Cardiac septum (tissue), 1 donor: ENCODE measurements at regions not wholly inside any gene's neighbourhood (a gene's known extent, or its start where the extent isn't known, plus 50 kb on each side); places are given as distances from the start of the nearest gene placed in this dataset.
"Not testable (repeated sequence)": the region's sequence is repeated elsewhere in the genome, so short reads cannot be mapped to it uniquely, and the experiment has no call there.

Experiments
- DNase-seq: peaks from one replicate; pipeline ENCODE4 v3.0.0-alpha.2; 2020; ENCODE audit warnings: low spot score
- intact Hi-C: fragments of 100-400 bp; cut with DNase I; formaldehyde crosslinking; loops from one replicate; pipeline ENCODE4 v1.14.0; 2022
- donor health status: DM: no; HTN: no; CAD: no.

DNA sequence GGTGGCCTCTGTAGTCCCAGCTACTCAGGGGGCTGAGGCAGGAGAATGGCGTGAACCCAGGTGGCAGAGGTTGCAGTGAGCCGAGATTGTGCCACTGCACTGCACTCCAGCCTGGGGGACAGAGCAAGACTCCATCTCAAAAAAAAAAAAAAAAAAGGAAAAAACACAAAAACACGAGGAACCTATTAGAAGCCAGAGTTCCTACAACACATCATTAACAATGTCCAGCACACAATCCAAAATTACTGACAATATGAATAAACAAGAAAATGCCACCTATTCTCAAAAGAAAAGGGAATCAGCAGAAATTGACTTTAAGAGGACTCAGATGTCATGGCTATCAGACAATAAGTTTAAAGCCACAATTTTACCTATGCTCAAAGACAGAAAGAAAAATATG lies 57.3 kb upstream of the HS3ST3A1 start:
- intact Hi-C loops, DNase-seq: not testable (repeated sequence)

- intact Hi-C loops = no loop called here
Measured at GRCh38 chr17:13665872-13666635, 64.3 kb upstream of the HS3ST3A1 start.

GRCh38 chr17:13671341-13671740 lies 69.6 kb upstream of the HS3ST3A1 start:
- no peak for DNase-seq
- intact Hi-C loops = no loop called here

More at GRCh38 chr17:13665872-13666635, 64.3 kb upstream of the HS3ST3A1 start:
- DNase-seq = no peak

- no peak for DNase-seq
- intact Hi-C loops = no loop called here
Measured at GRCh38 chr17:13671771-13672170, 70.0 kb upstream of the HS3ST3A1 start.

GRCh38 chr17:13678361-13678760 lies 76.6 kb upstream of the HS3ST3A1 start:
- intact Hi-C loops = no loop called here

DNA sequence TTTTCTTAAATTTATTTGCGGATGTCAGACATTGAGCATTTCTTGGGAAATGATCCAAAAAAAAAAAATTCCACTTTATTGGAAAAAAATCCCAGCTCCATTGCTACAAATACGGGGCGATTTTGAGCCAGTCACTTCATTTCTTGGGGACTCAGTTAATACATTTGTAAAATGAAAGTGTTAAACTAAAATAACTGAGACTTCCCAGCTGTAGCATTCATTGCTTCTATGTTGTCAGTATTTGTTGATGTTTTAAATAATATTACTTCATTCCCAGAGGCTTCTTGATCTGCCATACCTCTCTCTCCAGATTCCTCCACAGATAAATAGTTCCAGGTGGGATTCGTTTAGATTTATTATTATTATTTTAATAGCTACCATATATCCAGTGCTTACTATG lies 77.1 kb upstream of the HS3ST3A1 start:
- intact Hi-C loops = no loop called here
- no peak for DNase-seq

More at GRCh38 chr17:13678361-13678760, 76.6 kb upstream of the HS3ST3A1 start:
- no peak for DNase-seq

DNA sequence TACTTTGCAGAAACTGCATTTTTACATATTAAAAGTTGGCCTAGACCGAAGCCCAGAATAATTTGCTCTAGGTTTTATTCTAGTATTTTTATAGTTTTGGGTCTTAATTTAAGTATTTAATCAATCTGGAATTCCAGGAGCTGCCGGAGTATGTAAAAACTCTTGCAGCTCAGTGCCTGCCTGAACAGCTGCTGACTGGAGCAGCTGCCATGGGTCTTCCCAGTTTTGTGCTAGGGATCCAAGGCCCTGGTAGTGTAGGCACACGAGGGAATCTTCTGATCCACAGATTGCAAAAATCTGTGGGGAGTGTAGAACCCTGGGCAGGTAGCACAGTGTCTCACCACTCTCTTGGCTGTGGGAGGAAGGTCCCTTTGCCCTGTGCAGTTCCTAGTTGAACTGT lies 87.0 kb upstream of the HS3ST3A1 start:
- intact Hi-C loops = no loop called here
- no peak for DNase-seq

GRCh38 chr17:13690806-13691205 lies 89.1 kb upstream of the HS3ST3A1 start:
- intact Hi-C loops = no loop called here
- no peak for DNase-seq

GRCh38 chr17:13694934-13695333 lies 93.2 kb upstream of the HS3ST3A1 start:
- intact Hi-C loops = no loop called here
- no peak for DNase-seq

GRCh38 chr17:13698832-13699231 lies 97.1 kb upstream of the HS3ST3A1 start:
- DNase-seq = no peak
- intact Hi-C loops = no loop called here

- intact Hi-C loops = no loop called here
Measured at GRCh38 chr17:13699261-13699660, 97.5 kb upstream of the HS3ST3A1 start.

GRCh38 chr17:13702266-13702665 lies 100.5 kb upstream of the HS3ST3A1 start:
- intact Hi-C loops = no loop called here

More at GRCh38 chr17:13699261-13699660, 97.5 kb upstream of the HS3ST3A1 start:
- DNase-seq = no peak

GRCh38 chr17:13704333-13704732 lies 102.6 kb upstream of the HS3ST3A1 start:
- intact Hi-C loops = no loop called here
- DNase-seq = no peak

More at GRCh38 chr17:13702266-13702665, 100.5 kb upstream of the HS3ST3A1 start:
- no peak for DNase-seq

DNA sequence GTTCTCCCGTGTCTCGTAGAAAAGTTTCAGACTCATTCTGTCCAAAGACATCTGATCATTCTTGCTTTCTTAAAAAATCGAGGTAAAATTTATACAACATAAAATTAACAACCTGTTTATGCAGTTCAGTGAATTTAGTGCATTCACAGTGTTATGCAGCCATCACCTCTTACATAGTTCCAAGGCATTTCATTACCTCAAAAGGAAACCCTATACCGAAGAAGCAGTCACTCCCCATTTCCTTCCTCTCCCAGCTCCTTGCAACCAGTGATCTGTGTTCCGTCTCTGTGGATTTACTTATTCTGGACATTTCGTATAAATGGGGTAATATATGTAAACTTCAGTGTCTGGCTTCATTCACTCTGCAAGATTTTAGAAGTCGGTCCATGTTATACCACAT lies 103.5 kb upstream of the HS3ST3A1 start:
- intact Hi-C loops = no loop called here

GRCh38 chr17:13721705-13722104 lies 120.0 kb upstream of the HS3ST3A1 start:
- intact Hi-C loops = no loop called here
- DNase-seq = no peak

More for the DNA sequence above, 103.5 kb upstream of the HS3ST3A1 start:
- DNase-seq = no peak

DNA sequence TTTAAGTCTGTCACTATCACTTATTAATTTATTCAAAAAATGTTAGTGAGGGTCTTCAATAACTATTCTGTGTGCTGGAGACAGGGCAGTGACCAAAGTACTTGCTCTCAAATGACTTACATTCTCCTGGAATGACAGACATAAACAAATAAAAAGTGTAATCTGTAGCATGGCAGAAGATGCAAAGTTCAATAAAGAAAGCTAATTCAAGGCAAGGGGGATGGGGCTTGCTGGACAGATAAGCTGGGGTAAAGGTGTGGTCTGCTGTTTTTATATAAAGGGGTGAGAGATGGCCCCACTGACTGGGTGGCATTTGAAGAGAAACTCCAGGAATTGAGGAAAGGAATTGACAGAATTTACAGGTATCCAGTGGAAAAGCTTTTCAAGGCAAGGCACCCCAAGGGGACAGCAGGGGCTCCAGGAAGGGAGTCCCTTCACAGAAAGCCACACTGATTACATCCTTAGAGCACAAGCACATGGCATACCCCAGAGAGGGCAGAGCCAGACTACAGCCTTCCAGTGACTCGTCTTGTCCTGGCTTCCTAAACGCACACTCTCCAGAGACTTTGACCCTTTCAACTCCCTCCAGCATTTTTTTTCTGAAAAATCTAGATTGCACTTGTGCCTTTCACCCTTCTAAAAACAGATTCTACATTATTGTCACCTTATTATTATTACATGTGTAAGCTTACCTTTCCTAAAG lies 123.7 kb upstream of the HS3ST3A1 start:
- DNase-seq = no peak
- intact Hi-C loops = no loop called here

DNA sequence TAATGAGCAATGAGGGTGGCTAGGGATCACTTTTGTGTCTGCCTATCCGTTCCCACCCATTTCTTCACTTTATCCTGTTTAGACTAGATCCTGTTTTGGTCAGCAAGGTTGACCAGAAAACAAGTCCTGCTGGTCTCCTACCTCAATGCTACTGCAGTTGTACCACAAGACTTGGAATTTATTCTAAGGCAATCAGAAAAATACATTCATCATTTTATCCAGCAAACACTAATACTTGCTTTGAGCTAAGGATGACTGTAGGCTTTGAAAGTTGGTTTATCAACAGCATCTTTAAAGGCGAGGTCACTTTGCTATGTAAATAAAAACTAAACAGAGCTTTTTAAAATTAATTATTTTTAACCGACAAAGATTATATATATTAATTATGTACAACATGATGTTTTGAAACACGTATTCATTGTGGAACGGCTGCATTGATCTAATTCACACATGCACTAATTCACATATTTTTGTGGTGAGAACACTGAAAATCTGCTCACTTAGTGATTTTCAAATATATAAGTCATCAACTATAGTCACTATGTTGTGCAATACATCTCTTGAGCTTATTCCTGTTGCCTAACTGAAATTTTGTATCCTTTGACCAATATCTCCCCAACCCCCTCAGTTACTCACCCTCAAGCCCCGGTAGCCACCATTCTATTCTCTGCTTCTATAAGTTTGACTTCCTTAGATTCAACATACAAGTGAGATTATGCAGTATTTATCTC lies 125.9 kb upstream of the HS3ST3A1 start:
- DNase-seq = no peak
- intact Hi-C loops = no loop called here

DNA sequence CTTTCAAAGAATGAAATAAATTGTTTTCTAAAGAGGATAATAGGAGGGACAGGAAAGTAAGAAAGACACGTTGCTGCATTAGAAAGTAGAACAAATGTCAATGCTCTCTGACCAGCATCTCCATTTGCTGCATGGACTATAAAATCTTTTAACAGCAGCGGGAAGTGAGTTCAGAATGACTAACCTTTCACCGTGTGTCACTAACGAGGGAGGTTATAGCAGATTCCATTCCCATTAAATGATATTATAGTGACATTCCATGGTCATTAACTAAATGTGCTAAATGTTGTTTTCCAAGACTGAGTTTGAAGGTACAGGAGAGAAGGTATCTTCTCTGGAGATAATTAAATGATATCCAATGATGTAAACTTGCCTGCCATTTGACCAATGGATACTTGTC lies 127.1 kb upstream of the HS3ST3A1 start:
- DNase-seq = no peak
- intact Hi-C loops = no loop called here

- no peak for DNase-seq
- intact Hi-C loops = no loop called here
Measured at GRCh38 chr17:13729466-13730134, 127.9 kb upstream of the HS3ST3A1 start.

GRCh38 chr17:13734880-13735279 lies 133.2 kb upstream of the HS3ST3A1 start:
- intact Hi-C loops = no loop called here
- no peak for DNase-seq
